ENCODE measurements at regions not wholly inside any gene's neighbourhood (a gene's known extent, or its start where the extent isn't known, plus 50 kb on each side); places are given as distances from the start of the nearest gene placed in this dataset.

GRCh38 chr10:43759216-43759615 lies 110.5 kb upstream of the ZNF32 start (continued):
- TF ChIP-seq CTCF (IDR thresholded peaks at IDR 0.05; ENCODE audit: low read depth, low read length, missing input control): no peak

GRCh38 chr10:43756341-43756740 lies 107.7 kb upstream of the ZNF32 start:
- Histone ChIP-seq H3K36me3 (ENCODE audit: control insufficient read depth in 4 of 4, insufficient read depth in 3 of 4, low read depth in 1 of 4, low read length in 3 of 4) (no peaks in the 10 kb centered on the region), H3K9ac (ENCODE audit: low read depth in 1 of 2, low read length in 2 of 2) (no peak overlapping the region), H3K9me3 (ENCODE audit: control insufficient read depth in 4 of 4, low read length in 3 of 4) (no peaks in the 10 kb centered on the region), H3K27ac (ENCODE audit: low read depth in 1 of 2, low read length in 2 of 2) (no peak overlapping the region), H3K4me3 (ENCODE audit: low read depth in 1 of 3, low read length in 3 of 3) (no peak overlapping the region), H3K27me3 (ENCODE audit: control insufficient read depth in 4 of 4, insufficient read depth in 4 of 4, low read length in 3 of 4) (no peaks in the 10 kb centered on the region), H3K4me1 (ENCODE audit: control insufficient read depth in 4 of 4, insufficient read depth in 4 of 4, low read length in 3 of 4) (no peaks in the 10 kb centered on the region)
- TF ChIP-seq CTCF (IDR thresholded peaks at IDR 0.05; ENCODE audit: low read depth, low read length, missing input control): no peak
- TF ChIP-seq REST (IDR thresholded peaks at IDR 0.05): no peak
- TF ChIP-seq YY1 (IDR thresholded peaks at IDR 0.05): no peak
- TF ChIP-seq MAX (IDR thresholded peaks at IDR 0.05): no peak
- TF ChIP-seq HNF4G (IDR thresholded peaks at IDR 0.05): no peak
- TF ChIP-seq ATF3 (IDR thresholded peaks at IDR 0.05): no peak
- TF ChIP-seq RAD21 (IDR thresholded peaks at IDR 0.05): no peak
- DNase-seq (ENCODE audit: low spot score): no peak
- WGBS: 75% methylated on average over 3 of the region's 3 CpGs

- Histone ChIP-seq H3K9me3 (ENCODE audit: control insufficient read depth in 4 of 4, low read length in 3 of 4) (no peaks in the 10 kb centered on the region), H3K4me3 (ENCODE audit: low read depth in 1 of 3, low read length in 3 of 3) (no peak overlapping the region), H3K4me1 (ENCODE audit: control insufficient read depth in 4 of 4, insufficient read depth in 4 of 4, low read length in 3 of 4) (no peaks in the 10 kb centered on the region), H3K36me3 (ENCODE audit: control insufficient read depth in 4 of 4, insufficient read depth in 3 of 4, low read depth in 1 of 4, low read length in 3 of 4) (no peaks in the 10 kb centered on the region), H3K27me3 (ENCODE audit: control insufficient read depth in 4 of 4, insufficient read depth in 4 of 4, low read length in 3 of 4) (no peaks in the 10 kb centered on the region), H3K27ac (ENCODE audit: low read depth in 1 of 2, low read length in 2 of 2) (no peak overlapping the region), H3K9ac (ENCODE audit: low read depth in 1 of 2, low read length in 2 of 2) (no peak overlapping the region)
- no peak for TF ChIP-seq CTCF (IDR thresholded peaks at IDR 0.05; ENCODE audit: low read depth, low read length, missing input control)
- no peak for TF ChIP-seq GABPA (IDR thresholded peaks at IDR 0.05 in 1 of 2, conservative IDR thresholded peaks at IDR 0.05 in 1 of 2)
- TF ChIP-seq SP1 (IDR thresholded peaks at IDR 0.05): no peak
- no peak for TF ChIP-seq FOXA1 (IDR thresholded peaks at IDR 0.05)
- no peak for TF ChIP-seq HNF4G (IDR thresholded peaks at IDR 0.05)
- DNase-seq (ENCODE audit: low spot score): no peak
- WGBS: 91% methylated on average over 8 of the region's 8 CpGs
Measured at GRCh38 chr10:43754569-43755260, 106.0 kb upstream of the ZNF32 start.

All from liver (tissue), 8 donors.